Caco-2 (cell line): ENCODE measurements at regions not wholly inside any gene's neighbourhood (a gene's known extent, or its start where the extent isn't known, plus 50 kb on each side); places are given as distances from the start of the nearest gene placed in this dataset.

Source experiments
- BruUV-seq: library from RNA; stranded (reverse); fragments of 400-500 nt; replicated peaks from 2 replicates; lab custom pipeline; 2021; lab: Mats Ljungman, UMichigan
- CTCF ChIA-PET: fragments of 300-600 bp; sonication (Branson Sonifier 250); formaldehyde crosslinking; loops from one replicate; lab custom pipeline; 2022; ENCODE audit warnings: antibody characterized with exemption; lab: Charles Lee
- POLR2A ChIA-PET: fragments of 300-600 bp; sonication (Branson Sonifier 250); formaldehyde crosslinking; loops from one replicate; lab custom pipeline; 2022; ENCODE audit warnings: antibody characterized with exemption; lab: Charles Lee
- DNase-seq, 2 experiments: peaks; one replicate each; pipeline versions ENCODE4 v3.0.0 to v3.0.0-alpha.2; 2020 to 2022
- H3K27me3 ChIP-seq: replicated peaks from 2 replicates; pipeline ENCODE4 v1.6.0; 2011; ENCODE audit warnings: low read length; ENCODE audit not compliant: control insufficient read depth, insufficient read depth
- H3K36me3 ChIP-seq: 2 replicates; pipeline ENCODE4 v1.5.1; 2011; ENCODE audit warnings: low read length; ENCODE audit not compliant: control insufficient read depth, insufficient read depth
- H3K4me1 ChIP-seq: fragments of 250-450 bp; sonication (Bioruptor Pico); 2 replicates; pipeline ENCODE4 v1.5.1; 2020; ENCODE audit warnings: mild to moderate bottlenecking
- H3K4me3 ChIP-seq: 2 replicates; pipeline ENCODE4 v1.5.1; 2011; ENCODE audit warnings: low read depth, mild to moderate bottlenecking, control low read depth, low read length
- H3K9me3 ChIP-seq: fragments of 250-450 bp; sonication (Bioruptor Pico); 2 replicates; pipeline ENCODE4 v1.5.1; 2020; ENCODE audit warnings: mild to moderate bottlenecking, moderate library complexity
- H3K27ac Mint-ChIP-seq: one replicate; pipeline ENCODE4 v1.8.0; 2022; ENCODE audit warnings: mixed read lengths; ENCODE audit not compliant: unreplicated experiment
- H3K27me3 Mint-ChIP-seq: one replicate; pipeline ENCODE4 v1.8.0; 2022; ENCODE audit warnings: mixed read lengths; ENCODE audit not compliant: insufficient read depth, unreplicated experiment
- H3K36me3 Mint-ChIP-seq: one replicate; pipeline ENCODE4 v1.8.0; 2022; ENCODE audit warnings: mild to moderate bottlenecking, mixed read lengths; ENCODE audit not compliant: insufficient read depth, unreplicated experiment
- H3K4me1 Mint-ChIP-seq: one replicate; pipeline ENCODE4 v1.8.0; 2022; ENCODE audit warnings: low read depth, mixed read lengths; ENCODE audit not compliant: unreplicated experiment
- H3K4me3 Mint-ChIP-seq: one replicate; pipeline ENCODE4 v1.8.0; 2022; ENCODE audit warnings: mild to moderate bottlenecking, moderate library complexity, mixed read lengths; ENCODE audit not compliant: unreplicated experiment
- H3K9me3 Mint-ChIP-seq: one replicate; pipeline ENCODE4 v1.8.0; 2022; ENCODE audit warnings: mixed read lengths; ENCODE audit not compliant: unreplicated experiment
- CTCF ChIP-seq, 2 experiments: fragments of 200-600 bp in 1 of 2; IDR thresholded peaks; 1 replicate in 1 of 2; 2 replicates in 1 of 2; pipeline versions ENCODE4 v1.5.1 to v1.8.0; 2011 to 2022; ENCODE audit warnings: antibody characterized with exemption in 1 of 2, control low read depth in 1 of 2, inconsistent platforms in 1 of 2, low read depth in 1 of 2, low read length in 1 of 2, mild to moderate bottlenecking in 1 of 2, moderate library complexity in 1 of 2; ENCODE audit not compliant: insufficient read depth in 1 of 2, severe bottlenecking in 1 of 2, unreplicated experiment in 1 of 2
- intact Hi-C: fragments of 100-400 bp; cut with micrococcal nuclease; formaldehyde crosslinking; loops from one replicate; pipeline ENCODE4 v1.10.0; 2022; ENCODE audit not compliant: unreplicated experiment

- POLR2A ChIA-PET: no interaction called here
- Histone ChIP-seq H3K27me3 (no peaks in the 10 kb centered on the region), H3K36me3 (no peaks in the 10 kb centered on the region), H3K9me3 (no peaks in the 10 kb centered on the region), H3K4me1 (no peaks in the 10 kb centered on the region), H3K4me3 (no peak overlapping the region)
- H3K4me3 Mint-ChIP-seq: no peak overlapping the region
- no peaks in the 10 kb centered on the region for H3K27me3 Mint-ChIP-seq
- DNase-seq: no peak
- H3K27ac Mint-ChIP-seq: no peak overlapping the region
- CTCF ChIA-PET: no interaction called here
- BruUV-seq: no TSS peak
- intact Hi-C loops: no loop called here
- no peaks in the 10 kb centered on the region for H3K9me3 Mint-ChIP-seq
- no peak for TF ChIP-seq CTCF (IDR thresholded peaks at IDR 0.05; ENCODE audit: insufficient read depth in 1 of 2, low read depth in 1 of 2, low read length in 1 of 2, severe bottlenecking in 1 of 2, unreplicated experiment in 1 of 2)
- H3K36me3 Mint-ChIP-seq: no peaks in the 10 kb centered on the region
- no peaks in the 10 kb centered on the region for H3K4me1 Mint-ChIP-seq
Measured at GRCh38 chr2:181312515-181312927, 144.7 kb upstream of the ITGA4 start.

DNA sequence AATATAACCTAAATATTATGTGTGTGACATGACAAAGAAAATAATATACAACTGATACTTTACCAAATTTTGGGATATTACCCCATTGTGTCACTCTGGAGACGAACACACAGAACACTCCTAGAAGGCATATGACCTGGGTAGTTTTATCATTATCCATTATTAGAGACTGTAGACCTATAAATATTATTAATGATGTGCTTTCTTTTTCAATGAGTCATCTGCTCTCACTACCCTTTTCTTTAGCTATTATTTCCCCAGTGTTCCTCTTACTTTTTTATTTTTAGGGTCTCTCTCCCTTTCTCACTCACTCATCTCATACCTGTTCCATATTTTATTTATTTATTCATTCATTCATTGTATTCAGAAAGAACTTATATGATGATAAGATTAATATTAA, 143.3 kb upstream of the ITGA4 start:
- no peak overlapping the region for H3K27ac Mint-ChIP-seq
- ChIA-PET CTCF (no interaction called here), POLR2A (no interaction called here)
- H3K27me3 Mint-ChIP-seq: no peaks in the 10 kb centered on the region
- Histone ChIP-seq H3K27me3 (no peaks in the 10 kb centered on the region), H3K9me3 (no peaks in the 10 kb centered on the region), H3K36me3 (no peaks in the 10 kb centered on the region), H3K4me3 (no peak overlapping the region), H3K4me1 (no peaks in the 10 kb centered on the region)
- no peaks in the 10 kb centered on the region for H3K9me3 Mint-ChIP-seq
- H3K4me3 Mint-ChIP-seq: no peak overlapping the region
- no peak for DNase-seq
- no peaks in the 10 kb centered on the region for H3K4me1 Mint-ChIP-seq
- BruUV-seq: no TSS peak
- H3K36me3 Mint-ChIP-seq: no peaks in the 10 kb centered on the region
- TF ChIP-seq CTCF (IDR thresholded peaks at IDR 0.05; ENCODE audit: insufficient read depth in 1 of 2, low read depth in 1 of 2, low read length in 1 of 2, severe bottlenecking in 1 of 2, unreplicated experiment in 1 of 2): no peak
- intact Hi-C loops: no loop called here

GRCh38 chr2:181314551-181314950, 142.6 kb upstream of the ITGA4 start:
- no peaks in the 10 kb centered on the region for H3K27me3 ChIP-seq
- H3K36me3 ChIP-seq: no peaks in the 10 kb centered on the region
- no peak for DNase-seq
- H3K9me3 ChIP-seq: no peaks in the 10 kb centered on the region
- intact Hi-C loops: no loop called here
- no peak overlapping the region for H3K27ac Mint-ChIP-seq
- CTCF ChIA-PET: no interaction called here
- POLR2A ChIA-PET: no interaction called here
- H3K36me3 Mint-ChIP-seq: no peaks in the 10 kb centered on the region
- TF ChIP-seq CTCF (IDR thresholded peaks at IDR 0.05; ENCODE audit: insufficient read depth in 1 of 2, low read depth in 1 of 2, low read length in 1 of 2, severe bottlenecking in 1 of 2, unreplicated experiment in 1 of 2): no peak
- no peaks in the 10 kb centered on the region for H3K4me1 ChIP-seq
- no TSS peak for BruUV-seq
- no peaks in the 10 kb centered on the region for H3K27me3 Mint-ChIP-seq
- no peaks in the 10 kb centered on the region for H3K4me1 Mint-ChIP-seq
- no peak overlapping the region for H3K4me3 ChIP-seq
- H3K9me3 Mint-ChIP-seq: no peaks in the 10 kb centered on the region
- H3K4me3 Mint-ChIP-seq: no peak overlapping the region
